WERI-Rb-1 (cell line): ENCODE measurements at regions not wholly inside any gene's neighbourhood (a gene's known extent, or its start where the extent isn't known, plus 50 kb on each side); places are given as distances from the start of the nearest gene placed in this dataset.
"Not testable (repeated sequence)": the region's sequence is repeated elsewhere in the genome, so short reads cannot be mapped to it uniquely, and the experiment has no call there.

Experiments
- DNase-seq: peaks from one replicate; pipeline ENCODE4 v3.0.0-alpha.2; 2020
- H3K27ac ChIP-seq: fragments of 250-450 bp; sonication (Bioruptor Pico); 2 replicates; pipeline ENCODE4 v1.5.1; 2020; ENCODE audit warnings: mild to moderate bottlenecking, moderate library complexity
- H3K27me3 ChIP-seq: fragments of 250-450 bp; sonication (Bioruptor Pico); 2 replicates; pipeline ENCODE4 v1.5.1; 2021; ENCODE audit warnings: mild to moderate bottlenecking, low read depth, moderate library complexity; ENCODE audit not compliant: insufficient read depth, severe bottlenecking
- H3K36me3 ChIP-seq: fragments of 250-450 bp; sonication (Bioruptor Pico); 2 replicates; pipeline ENCODE4 v1.5.1; 2020; ENCODE audit warnings: mild to moderate bottlenecking, moderate library complexity
- H3K4me3 ChIP-seq: 2 replicates; pipeline ENCODE4 v1.5.1; 2011; ENCODE audit warnings: low read depth, mild to moderate bottlenecking, control low read depth, low read length
- H3K9me3 ChIP-seq: fragments of 250-450 bp; sonication (Bioruptor Pico); 2 replicates; pipeline ENCODE4 v1.5.1; 2021; ENCODE audit warnings: mild to moderate bottlenecking, moderate library complexity; ENCODE audit not compliant: severe bottlenecking
- CTCF ChIP-seq: IDR thresholded peaks from 2 replicates; pipeline ENCODE4 v1.5.1; 2011; ENCODE audit warnings: low read depth, mild to moderate bottlenecking, control low read depth, inconsistent platforms, low read length

- no peak for TF ChIP-seq CTCF
- Histone ChIP-seq H3K36me3 (no peaks in the 10 kb centered on the region), H3K27me3 (peaks cover 8% of the 10 kb centered on the region), H3K27ac (no peak overlapping the region), H3K9me3 (peaks cover 2% of the 10 kb centered on the region), H3K4me3 (no peak overlapping the region)
- no peak for DNase-seq
These were observed 155.4 kb upstream of the SLC35G4 start for GRCh38 chr18:11454040-11454439.

- H3K4me3 ChIP-seq, H3K27ac ChIP-seq, H3K9me3 ChIP-seq, H3K36me3 ChIP-seq, DNase-seq, H3K27me3 ChIP-seq: not testable (repeated sequence)
These were observed 165.2 kb upstream of the SLC35G4 start for GRCh38 chr18:11444169-11444568.

- no peaks in the 10 kb centered on the region for H3K27me3 ChIP-seq
- no peak overlapping the region for H3K27ac ChIP-seq
- DNase-seq, result no peak
- H3K4me3 ChIP-seq, result no peak overlapping the region
- no peaks in the 10 kb centered on the region for H3K36me3 ChIP-seq
- H3K9me3 ChIP-seq, result no peaks in the 10 kb centered on the region
- TF ChIP-seq CTCF, result no peak
These were observed 172.3 kb upstream of the SLC35G4 start for GRCh38 chr18:11437046-11437445.

GRCh38 chr18:11432360-11432811 is 177.0 kb upstream of the SLC35G4 start:
- peaks cover 3% of the 10 kb centered on the region for H3K27me3 ChIP-seq
- H3K27ac ChIP-seq, result no peak overlapping the region
- no peaks in the 10 kb centered on the region for H3K36me3 ChIP-seq
- no peak overlapping the region for H3K4me3 ChIP-seq
- TF ChIP-seq CTCF, result no peak
- H3K9me3 ChIP-seq, result no peaks in the 10 kb centered on the region
- no peak for DNase-seq

GRCh38 chr18:11429876-11430275 is 179.5 kb upstream of the SLC35G4 start:
- TF ChIP-seq CTCF, result no peak
- DNase-seq, result no peak
- H3K27ac ChIP-seq, result no peak overlapping the region
- no peak overlapping the region for H3K4me3 ChIP-seq
- no peaks in the 10 kb centered on the region for H3K36me3 ChIP-seq
- no peaks in the 10 kb centered on the region for H3K9me3 ChIP-seq
- H3K27me3 ChIP-seq, result peaks cover 3% of the 10 kb centered on the region

GRCh38 chr18:11425211-11425610 is 184.2 kb upstream of the SLC35G4 start:
- Histone ChIP-seq H3K9me3 (no peaks in the 10 kb centered on the region), H3K4me3 (no peak overlapping the region), H3K27ac (no peak overlapping the region), H3K27me3 (no peaks in the 10 kb centered on the region), H3K36me3 (no peaks in the 10 kb centered on the region)
- no peak for TF ChIP-seq CTCF
- DNase-seq, result no peak
